A549 (cell line): ENCODE measurements at regions not wholly inside any gene's neighbourhood (a gene's known extent, or its start where the extent isn't known, plus 50 kb on each side); places are given as distances from the start of the nearest gene placed in this dataset.

Experiments used
- CBX8 ChIP-seq: fragments of 200-600 bp; sonication (generic); IDR thresholded peaks from 2 replicates; pipeline ENCODE4 v1.6.1; 2016
- ZFP36 ChIP-seq: fragments of 450-650 bp; IDR thresholded peaks from 2 replicates; pipeline ENCODE4 v1.6.1; 2014; ENCODE audit warnings: borderline replicate concordance; ENCODE audit not compliant: partially characterized antibody
- TF ChIP-seq, protein P1 (sequence below): fragments of >200 bp; sonication (Bioruptor Twin); formaldehyde crosslinking; IDR thresholded peaks from 3 replicates; pipeline ENCODE4 v1.5.1; 2016

DNA sequence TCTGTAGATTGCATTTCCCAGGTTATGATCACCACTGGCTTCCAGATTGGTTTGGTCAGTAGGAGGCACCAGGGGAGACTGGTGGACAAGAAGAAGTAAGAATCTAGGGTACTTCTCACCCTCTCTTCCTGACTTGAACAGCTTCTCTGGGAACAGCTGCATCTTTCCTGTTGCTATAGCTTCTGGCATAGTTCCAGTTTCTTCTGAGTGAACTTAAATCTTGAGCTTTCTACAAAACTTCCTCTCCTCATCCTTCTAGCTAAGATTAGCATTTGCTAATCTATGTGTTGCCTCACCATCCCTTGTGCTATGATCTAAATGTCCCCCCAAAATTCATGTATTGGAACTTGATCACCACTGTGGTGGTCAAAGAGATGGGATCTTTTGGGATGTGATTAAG, 724.6 kb downstream of the UTRN start:
- TF ChIP-seq CBX8 (no peak), ZFP36 (no peak)
- TF ChIP-seq, protein P1, sequence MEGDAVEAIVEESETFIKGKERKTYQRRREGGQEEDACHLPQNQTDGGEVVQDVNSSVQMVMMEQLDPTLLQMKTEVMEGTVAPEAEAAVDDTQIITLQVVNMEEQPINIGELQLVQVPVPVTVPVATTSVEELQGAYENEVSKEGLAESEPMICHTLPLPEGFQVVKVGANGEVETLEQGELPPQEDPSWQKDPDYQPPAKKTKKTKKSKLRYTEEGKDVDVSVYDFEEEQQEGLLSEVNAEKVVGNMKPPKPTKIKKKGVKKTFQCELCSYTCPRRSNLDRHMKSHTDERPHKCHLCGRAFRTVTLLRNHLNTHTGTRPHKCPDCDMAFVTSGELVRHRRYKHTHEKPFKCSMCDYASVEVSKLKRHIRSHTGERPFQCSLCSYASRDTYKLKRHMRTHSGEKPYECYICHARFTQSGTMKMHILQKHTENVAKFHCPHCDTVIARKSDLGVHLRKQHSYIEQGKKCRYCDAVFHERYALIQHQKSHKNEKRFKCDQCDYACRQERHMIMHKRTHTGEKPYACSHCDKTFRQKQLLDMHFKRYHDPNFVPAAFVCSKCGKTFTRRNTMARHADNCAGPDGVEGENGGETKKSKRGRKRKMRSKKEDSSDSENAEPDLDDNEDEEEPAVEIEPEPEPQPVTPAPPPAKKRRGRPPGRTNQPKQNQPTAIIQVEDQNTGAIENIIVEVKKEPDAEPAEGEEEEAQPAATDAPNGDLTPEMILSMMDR, result no peak
